ENCODE measurements at regions not wholly inside any gene's neighbourhood (a gene's known extent, or its start where the extent isn't known, plus 50 kb on each side); places are given as distances from the start of the nearest gene placed in this dataset.

DNA sequence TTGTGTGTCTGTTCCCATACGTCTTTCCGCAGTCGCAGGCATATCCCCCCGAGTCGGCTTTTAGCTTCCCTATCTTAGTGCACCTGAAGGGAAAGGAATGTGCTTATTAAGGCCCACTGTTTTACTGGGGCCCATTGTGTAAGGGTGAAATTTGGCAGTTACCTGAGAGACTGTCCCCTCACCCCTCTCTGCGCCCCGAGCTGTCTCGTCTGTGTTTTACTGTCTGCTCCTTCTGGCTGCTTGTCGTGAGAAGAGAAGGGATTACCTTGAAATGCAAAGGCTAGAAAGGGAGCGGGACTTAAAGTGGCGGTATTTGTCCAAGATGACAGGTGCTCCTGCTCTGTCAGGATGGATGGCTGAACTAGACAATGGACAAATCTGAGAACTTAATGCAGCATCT is 233.0 kb upstream of the POU1F1 start:
- TF ChIP-seq, protein P1, sequence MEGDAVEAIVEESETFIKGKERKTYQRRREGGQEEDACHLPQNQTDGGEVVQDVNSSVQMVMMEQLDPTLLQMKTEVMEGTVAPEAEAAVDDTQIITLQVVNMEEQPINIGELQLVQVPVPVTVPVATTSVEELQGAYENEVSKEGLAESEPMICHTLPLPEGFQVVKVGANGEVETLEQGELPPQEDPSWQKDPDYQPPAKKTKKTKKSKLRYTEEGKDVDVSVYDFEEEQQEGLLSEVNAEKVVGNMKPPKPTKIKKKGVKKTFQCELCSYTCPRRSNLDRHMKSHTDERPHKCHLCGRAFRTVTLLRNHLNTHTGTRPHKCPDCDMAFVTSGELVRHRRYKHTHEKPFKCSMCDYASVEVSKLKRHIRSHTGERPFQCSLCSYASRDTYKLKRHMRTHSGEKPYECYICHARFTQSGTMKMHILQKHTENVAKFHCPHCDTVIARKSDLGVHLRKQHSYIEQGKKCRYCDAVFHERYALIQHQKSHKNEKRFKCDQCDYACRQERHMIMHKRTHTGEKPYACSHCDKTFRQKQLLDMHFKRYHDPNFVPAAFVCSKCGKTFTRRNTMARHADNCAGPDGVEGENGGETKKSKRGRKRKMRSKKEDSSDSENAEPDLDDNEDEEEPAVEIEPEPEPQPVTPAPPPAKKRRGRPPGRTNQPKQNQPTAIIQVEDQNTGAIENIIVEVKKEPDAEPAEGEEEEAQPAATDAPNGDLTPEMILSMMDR (IDR thresholded peaks at IDR 0.05; ENCODE audit: borderline replicate concordance, extremely low read depth, low read length, poor library complexity, severe bottlenecking), result no peak
- no peak for TF ChIP-seq EZH2 (IDR thresholded peaks at IDR 0.05; ENCODE audit: borderline replicate concordance, low read depth, low read length, severe bottlenecking)

Measured in DND-41 (cell line).